H9 (cell line): ENCODE measurements at regions not wholly inside any gene's neighbourhood (a gene's known extent, or its start where the extent isn't known, plus 50 kb on each side); places are given as distances from the start of the nearest gene placed in this dataset.

Experiments
- DNase-seq: peaks from one replicate; pipeline ENCODE4 v3.0.0-alpha.2; 2017
- H2AFZ ChIP-seq: one replicate; pipeline ENCODE4 v1.6.1; 2013; ENCODE audit warnings: mild to moderate bottlenecking, low read length, control low read depth, moderate library complexity
- H2AK5ac ChIP-seq: 2 replicates; pipeline ENCODE4 v1.6.1; 2013; ENCODE audit warnings: low read length, control low read depth, mixed read lengths; ENCODE audit not compliant: insufficient read length
- H2BK120ac ChIP-seq: one replicate; pipeline ENCODE4 v1.6.1; 2013; ENCODE audit warnings: low read depth, mild to moderate bottlenecking, low read length, control low read depth, inconsistent platforms; ENCODE audit not compliant: poor library complexity, severe bottlenecking
- H2BK12ac ChIP-seq: 2 replicates; pipeline ENCODE4 v1.6.1; 2013; ENCODE audit warnings: low read length, control low read depth, mixed read lengths, low read depth; ENCODE audit not compliant: insufficient read length
- H2BK15ac ChIP-seq: 2 replicates; pipeline ENCODE4 v1.6.1; 2013; ENCODE audit warnings: low read depth, low read length, control low read depth
- H2BK20ac ChIP-seq: one replicate; pipeline ENCODE4 v1.6.1; 2013; ENCODE audit warnings: low read depth, mild to moderate bottlenecking, low read length, control low read depth, inconsistent platforms; ENCODE audit not compliant: poor library complexity, severe bottlenecking
- H2BK5ac ChIP-seq: 2 replicates; pipeline ENCODE4 v1.6.1; 2013; ENCODE audit warnings: low read length, control low read depth, mixed read lengths; ENCODE audit not compliant: insufficient read length
- H3K14ac ChIP-seq: 2 replicates; pipeline ENCODE4 v1.6.1; 2013; ENCODE audit warnings: low read length, control low read depth; ENCODE audit not compliant: insufficient read depth
- H3K18ac ChIP-seq: 2 replicates; pipeline ENCODE4 v1.6.1; 2013; ENCODE audit warnings: low read depth, mild to moderate bottlenecking, mixed read lengths, low read length, control low read depth; ENCODE audit not compliant: insufficient read length
- H3K23ac ChIP-seq: 2 replicates; pipeline ENCODE4 v1.6.1; 2013; ENCODE audit warnings: low read length, control low read depth, mixed read lengths, low read depth; ENCODE audit not compliant: insufficient read length
- H3K23me2 ChIP-seq: 2 replicates; pipeline ENCODE4 v1.6.1; 2013; ENCODE audit warnings: low read depth, mild to moderate bottlenecking, mixed read lengths, low read length, control low read depth; ENCODE audit not compliant: insufficient read length, poor library complexity, severe bottlenecking
- H3K27ac ChIP-seq: 2 replicates; pipeline ENCODE4 v1.5.1; 2013; ENCODE audit warnings: low read length, control low read depth, mixed read lengths, low read depth; ENCODE audit not compliant: insufficient read length
- H3K27me3 ChIP-seq: 2 replicates; pipeline ENCODE4 v1.6.1; 2013; ENCODE audit warnings: low read length, control low read depth, inconsistent platforms; ENCODE audit not compliant: insufficient read depth
- H3K4ac ChIP-seq: 2 replicates; pipeline ENCODE4 v1.6.1; 2013; ENCODE audit warnings: low read depth, mild to moderate bottlenecking, control low read depth, inconsistent platforms, low read length, moderate library complexity
- H3K4me1 ChIP-seq: 2 replicates; pipeline ENCODE4 v1.6.1; 2013; ENCODE audit warnings: low read length, control low read depth, inconsistent platforms; ENCODE audit not compliant: insufficient read depth
- H3K4me2 ChIP-seq: 2 replicates; pipeline ENCODE4 v1.6.1; 2013; ENCODE audit warnings: low read length, control low read depth, mixed read lengths; ENCODE audit not compliant: insufficient read length, insufficient read depth
- H3K56ac ChIP-seq: 2 replicates; pipeline ENCODE4 v1.6.1; 2013; ENCODE audit warnings: low read depth, mild to moderate bottlenecking, mixed read lengths, low read length, control low read depth; ENCODE audit not compliant: insufficient read length
- H3K79me1 ChIP-seq: 2 replicates; pipeline ENCODE4 v1.6.1; 2013; ENCODE audit warnings: low read depth, mild to moderate bottlenecking, moderate library complexity, low read length, control low read depth, inconsistent platforms; ENCODE audit not compliant: insufficient read depth, poor library complexity, severe bottlenecking
- H3K79me2 ChIP-seq: 2 replicates; pipeline ENCODE4 v1.6.1; 2013; ENCODE audit warnings: low read length, control low read depth, inconsistent platforms; ENCODE audit not compliant: insufficient read depth
- H3K9ac ChIP-seq: 2 replicates; pipeline ENCODE4 v1.6.1; 2013; ENCODE audit warnings: low read length, control low read depth, mixed read lengths; ENCODE audit not compliant: insufficient read length; ENCODE audit errors: extremely low read depth
- H3K9me3 ChIP-seq: one replicate; pipeline ENCODE4 v1.6.1; 2013; ENCODE audit warnings: low read depth, low read length, inconsistent platforms; ENCODE audit not compliant: control insufficient read depth
- H3T11ph ChIP-seq: one replicate; pipeline ENCODE4 v1.6.1; 2013; ENCODE audit warnings: mild to moderate bottlenecking, low read length, control low read depth, inconsistent platforms
- H4K20me1 ChIP-seq: one replicate; pipeline ENCODE4 v1.6.1; 2013; ENCODE audit not compliant: control insufficient read depth, insufficient read length, insufficient read depth
- H4K5ac ChIP-seq: 2 replicates; pipeline ENCODE4 v1.6.1; 2013; ENCODE audit warnings: low read depth, mild to moderate bottlenecking, mixed read lengths, low read length, control low read depth; ENCODE audit not compliant: insufficient read length
- H4K8ac ChIP-seq: replicated peaks from 2 replicates; pipeline ENCODE4 v1.6.1; 2013; ENCODE audit warnings: low read length, control low read depth, mixed read lengths, low read depth; ENCODE audit not compliant: insufficient read length
- H4K91ac ChIP-seq: 2 replicates; pipeline ENCODE4 v1.6.1; 2013; ENCODE audit warnings: low read depth, mild to moderate bottlenecking, moderate library complexity, mixed read lengths, low read length, control low read depth; ENCODE audit not compliant: insufficient read length
- H3K27ac Mint-ChIP-seq, 3 experiments: 2 replicates in 2 of 3; 3 replicates in 1 of 3; pipeline ENCODE4 v1.8.0; 2020 to 2021; ENCODE audit warnings: mixed read lengths in 3 of 3, mild to moderate bottlenecking in 1 of 3, moderate library complexity in 1 of 3
- H3K27me3 Mint-ChIP-seq: 2 replicates; pipeline ENCODE4 v1.8.0; 2021; ENCODE audit warnings: low read depth, mild to moderate bottlenecking, moderate library complexity, mixed read lengths
- H3K36me3 Mint-ChIP-seq, 3 experiments: 2 replicates in 2 of 3; 3 replicates in 1 of 3; pipeline ENCODE4 v1.8.0; 2020 to 2021; ENCODE audit warnings: low read depth in 3 of 3, mixed read lengths in 3 of 3; ENCODE audit not compliant: insufficient read depth in 1 of 3
- H3K4me1 Mint-ChIP-seq, 2 experiments: 2 replicates each; pipeline ENCODE4 v1.8.0; 2020; ENCODE audit warnings: mixed read lengths in 2 of 2
- H3K4me3 Mint-ChIP-seq, 2 experiments: 2 replicates in 1 of 2; 3 replicates in 1 of 2; pipeline ENCODE4 v1.8.0; 2020 to 2021; ENCODE audit warnings: mild to moderate bottlenecking in 2 of 2, mixed read lengths in 2 of 2, moderate library complexity in 1 of 2
- H3K9me3 Mint-ChIP-seq, 2 experiments: 2 replicates in 1 of 2; 3 replicates in 1 of 2; pipeline ENCODE4 v1.8.0; 2020; ENCODE audit warnings: mild to moderate bottlenecking in 2 of 2, mixed read lengths in 2 of 2, moderate library complexity in 1 of 2
- CTCF ChIP-seq: fragments of 200-600 bp; sonication (generic); conservative IDR thresholded peaks from 3 replicates; pipeline ENCODE4 v1.8.0; 2021; ENCODE audit warnings: antibody characterized with exemption, mild to moderate bottlenecking
- WGBS: extraction: QIAGEN DNeasy Blood & Tissue Kit; methylation state at CpG from one replicate; pipeline ENCODE4 v1.1.7; 2013; ENCODE audit warnings: missing lambda C conversion rate, low lambda C conversion rate, mixed read lengths; ENCODE audit not compliant: insufficient read length; ENCODE audit errors: extremely low coverage; 5-methylcytosine and 5-hydroxymethylcytosine counted together

- Mint-ChIP-seq H3K4me1 (peaks cover 4 to 8% of the 10 kb centered on the region in 2 experiments), H3K9me3 (peaks cover 0 to 3% of the 10 kb centered on the region in 2 experiments; a peak in 1 of 5 replicates), H3K27me3 (peaks cover 2% of the 10 kb centered on the region), H3K27ac (no peak overlapping the region), H3K36me3 (no peaks in the 10 kb centered on the region), H3K4me3 (no peak overlapping the region)
- Histone ChIP-seq H3K4me2 (no peak overlapping the region), H4K8ac (no peak overlapping the region), H4K91ac (no peak overlapping the region), H3K4ac (no peak overlapping the region), H3K9ac (no peak overlapping the region), H4K20me1 (no peaks in the 10 kb centered on the region), H3K56ac (no peak overlapping the region), H2AK5ac (no peak overlapping the region), H3K14ac (no peak overlapping the region), H3K18ac (no peak overlapping the region), H3K23me2 (no peaks in the 10 kb centered on the region), H4K5ac (no peak overlapping the region), H3K79me2 (no peaks in the 10 kb centered on the region), H2BK5ac (no peak overlapping the region), H3K79me1 (no peaks in the 10 kb centered on the region), H2AFZ (no peak overlapping the region), H3K23ac (no peak overlapping the region), H2BK120ac (no peak overlapping the region), H3K27me3 (no peaks in the 10 kb centered on the region), H2BK20ac (no peak overlapping the region), H3T11ph (no peak overlapping the region), H3K4me1 (no peaks in the 10 kb centered on the region), H2BK15ac (no peak overlapping the region), H3K27ac (no peak overlapping the region), H2BK12ac (no peak overlapping the region), H3K9me3 (no peaks in the 10 kb centered on the region)
- TF ChIP-seq CTCF = no peak
- DNase-seq = no peak
- WGBS = no CpG with 5 or more reads among the region's 1 CpG
Observed at GRCh38 chr12:115648463-115648862, 629.0 kb downstream of the MED13L start.
